SK-N-MC (cell line): ENCODE measurements at regions not wholly inside any gene's neighbourhood (a gene's known extent, or its start where the extent isn't known, plus 50 kb on each side); places are given as distances from the start of the nearest gene placed in this dataset.

Experiments
- DNase-seq: peaks from one replicate; pipeline ENCODE4 v3.0.0-alpha.2; 2011; ENCODE audit warnings: low read depth, low spot score
- H3K27ac ChIP-seq: fragments of 200-600 bp; sonication (generic); 2 replicates; pipeline ENCODE4 v1.5.1; 2016; ENCODE audit warnings: mixed run types
- H3K36me3 ChIP-seq: fragments of 200-600 bp; sonication (generic); 2 replicates; pipeline ENCODE4 v1.6.1; 2017; ENCODE audit warnings: antibody characterized with exemption, low read length, mixed read lengths; ENCODE audit not compliant: insufficient read depth
- H3K4me3 ChIP-seq: fragments of 200-600 bp; sonication (generic); 2 replicates; pipeline ENCODE4 v1.5.1; 2016
- H3K9ac ChIP-seq: fragments of 200-600 bp; sonication (generic); 2 replicates; pipeline ENCODE4 v1.8.0; 2017; ENCODE audit warnings: mixed run types, mixed read lengths; ENCODE audit not compliant: insufficient read length
- H3K9me3 ChIP-seq: fragments of 200-600 bp; sonication (generic); 2 replicates; pipeline ENCODE4 v1.6.1; 2017; ENCODE audit warnings: low read depth, mild to moderate bottlenecking, antibody characterized with exemption, low read length, moderate library complexity, mixed read lengths
- EZH2 ChIP-seq: fragments of 200-600 bp; sonication (generic); IDR thresholded peaks from one replicate; pipeline ENCODE4 v1.6.1; 2017; ENCODE audit warnings: antibody characterized with exemption
- FOXP2 ChIP-seq: optimal IDR thresholded peaks from 2 replicates; pipeline ENCODE3; 2011; ENCODE audit warnings: mild to moderate bottlenecking, moderate library complexity; ENCODE audit not compliant: insufficient read depth; ENCODE audit errors: extremely low read length, control extremely low read depth
- POLR2AphosphoS5 ChIP-seq: IDR thresholded peaks from 2 replicates; pipeline ENCODE4 v1.6.1; 2012; ENCODE audit warnings: mild to moderate bottlenecking, low read depth, low read length, borderline replicate concordance

DNA sequence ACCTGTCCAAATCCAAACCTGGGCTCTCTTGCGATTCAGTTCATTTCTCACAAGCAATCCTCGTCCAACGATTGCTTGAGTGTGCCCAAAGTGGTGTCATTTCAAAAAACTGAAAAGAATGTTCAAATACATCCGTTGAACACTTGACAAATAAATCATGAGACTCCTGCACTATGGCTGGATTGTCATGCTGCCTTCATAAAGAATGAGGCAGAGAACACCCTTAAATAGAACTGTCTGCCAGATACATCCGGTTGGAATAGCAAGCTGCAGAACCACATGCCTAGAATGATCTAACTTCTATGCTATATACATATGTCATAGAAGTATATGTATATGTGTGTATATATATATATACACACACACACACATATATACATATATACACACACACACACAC lies 55.4 kb upstream of the HAPSTR1 start:
- DNase-seq: no peak
- Histone ChIP-seq H3K9ac (no peak overlapping the region), H3K9me3 (no peaks in the 10 kb centered on the region), H3K27ac (no peak overlapping the region), H3K36me3 (no peaks in the 10 kb centered on the region), H3K4me3 (no peak overlapping the region)
- TF ChIP-seq POLR2AphosphoS5 (no peak), FOXP2 (no peak), EZH2 (no peak)

DNA sequence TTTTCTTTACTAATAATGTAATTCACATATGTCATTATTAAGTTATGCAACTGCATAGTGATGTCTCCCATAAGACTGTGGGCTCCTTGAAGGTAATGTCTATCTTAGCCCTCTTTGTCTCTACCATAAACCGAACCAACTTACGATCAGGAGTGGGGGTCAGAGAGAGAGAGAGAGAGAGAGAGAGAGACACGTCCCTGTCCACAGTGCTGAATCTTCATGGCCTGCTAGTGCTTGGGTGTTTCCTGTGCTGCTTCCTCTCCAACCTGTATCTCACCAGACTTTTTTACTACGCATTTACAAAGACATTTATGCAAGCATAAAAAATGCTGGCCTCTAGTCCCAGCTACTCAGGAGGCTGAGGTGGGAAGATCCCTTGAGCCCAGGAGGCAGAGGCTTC lies 52.2 kb upstream of the HAPSTR1 start:
- DNase-seq: no peak
- no peak overlapping the region for H3K4me3 ChIP-seq

DNA sequence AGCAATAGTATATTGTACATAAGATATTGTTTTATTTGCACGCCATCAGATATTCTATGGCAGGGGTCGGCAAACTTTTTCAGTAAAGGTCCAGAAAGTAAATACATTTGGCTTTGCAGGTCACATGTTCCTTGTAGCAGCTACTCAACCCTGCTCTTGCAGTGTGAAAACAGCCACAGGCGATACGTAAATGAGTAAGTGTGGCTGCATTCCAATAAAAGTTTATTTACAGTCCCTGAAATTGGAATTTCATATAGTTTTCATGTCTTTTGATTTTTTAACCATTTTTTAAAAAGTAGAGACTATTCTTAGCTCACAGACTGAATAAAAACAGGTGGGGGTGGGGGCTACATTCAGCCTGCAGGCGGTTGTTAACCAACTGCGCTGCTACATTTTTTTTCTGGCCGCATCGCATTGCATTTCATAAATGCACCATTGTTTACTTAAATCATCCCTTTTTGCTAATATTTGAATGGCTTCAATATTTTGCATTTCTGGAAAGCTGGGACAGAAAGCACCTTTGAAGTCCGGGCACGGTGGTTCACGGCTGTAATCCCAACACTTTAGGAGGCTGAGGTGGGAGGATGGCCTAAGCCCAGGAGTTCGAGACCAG lies 50.5 kb upstream of the HAPSTR1 start:
- no peak for DNase-seq
- H3K9me3 ChIP-seq: no peaks in the 10 kb centered on the region
- TF ChIP-seq POLR2AphosphoS5 (no peak), EZH2 (no peak), FOXP2 (no peak)
- no peak overlapping the region for H3K9ac ChIP-seq
- H3K4me3 ChIP-seq: peak overlapping the region; percentile 23; the same call in 1 of the 2 replicates
- peak overlapping the region; percentile 51; the same call in 1 of the 2 replicates for H3K27ac ChIP-seq
- H3K36me3 ChIP-seq: no peaks in the 10 kb centered on the region

More for the DNA sequence above, 52.2 kb upstream of the HAPSTR1 start:
- Histone ChIP-seq H3K36me3 (no peaks in the 10 kb centered on the region), H3K27ac (no peak overlapping the region), H3K9ac (no peak overlapping the region), H3K9me3 (no peaks in the 10 kb centered on the region)
- no peak for TF ChIP-seq POLR2AphosphoS5
- no peak for TF ChIP-seq FOXP2
- no peak for TF ChIP-seq EZH2
